Endothelial cell of umbilical vein (primary cell): ENCODE measurements at regions not wholly inside any gene's neighbourhood (a gene's known extent, or its start where the extent isn't known, plus 50 kb on each side); places are given as distances from the start of the nearest gene placed in this dataset.

ENCODE experiments used
- CTCF ChIP-seq, 2 donors: IDR thresholded peaks; 1 replicate in 1 of 2; 2 replicates in 1 of 2; pipeline ENCODE4 v1.5.1; 2011; ENCODE audit warnings: low read length in 2 of 2, mild to moderate bottlenecking in 2 of 2, moderate library complexity in 2 of 2, control low read depth in 1 of 2, inconsistent platforms in 1 of 2, low read depth in 1 of 2; ENCODE audit not compliant: insufficient read depth in 1 of 2; ENCODE audit errors: extremely low read depth in 1 of 2
- EZH2 ChIP-seq: IDR thresholded peaks from 2 replicates; pipeline ENCODE4 v1.6.1; 2012; ENCODE audit warnings: borderline replicate concordance, low read depth, mild to moderate bottlenecking, moderate library complexity, low read length, inconsistent platforms; ENCODE audit not compliant: severe bottlenecking
- POLR2A ChIP-seq: IDR thresholded peaks from 2 replicates; pipeline ENCODE4 v1.6.1; 2012; ENCODE audit warnings: low read depth, mild to moderate bottlenecking, control low read depth, low read length

GRCh38 chr18:73366713-73367112 lies 498.9 kb upstream of the NETO1 start:
- TF ChIP-seq EZH2 (no peak), CTCF (IDR thresholded peaks at IDR 0.05; ENCODE audit: extremely low read depth in 1 of 2, insufficient read depth in 1 of 2, low read depth in 1 of 2, low read length in 2 of 2) (no peak), POLR2A (no peak)
